ENCODE measurements at regions not wholly inside any gene's neighbourhood (a gene's known extent, or its start where the extent isn't known, plus 50 kb on each side); places are given as distances from the start of the nearest gene placed in this dataset.

- Histone ChIP-seq H3K27me3 (ENCODE audit: insufficient read depth, low read length) (no peaks in the 10 kb centered on the region), H3K79me2 (ENCODE audit: insufficient read depth, low read length) (no peaks in the 10 kb centered on the region), H2AFZ (ENCODE audit: low read length) (no peak overlapping the region), H3K4me1 (ENCODE audit: insufficient read depth, low read length) (no peaks in the 10 kb centered on the region), H4K20me1 (ENCODE audit: insufficient read depth, low read length) (no peaks in the 10 kb centered on the region), H3K4me3 (ENCODE audit: insufficient read depth, low read length) (no peak overlapping the region), H3K4me2 (ENCODE audit: insufficient read depth, low read length) (no peak overlapping the region), H3K9me3 (ENCODE audit: low read depth, low read length) (peaks cover 4% of the 10 kb centered on the region), H3K27ac (ENCODE audit: low read depth, low read length) (no peak overlapping the region), H3K36me3 (ENCODE audit: insufficient read depth, low read length) (no peaks in the 10 kb centered on the region)
- DNase-seq (ENCODE audit: insufficient read length, low spot score, missing footprints): no peak
- TF ChIP-seq, protein P1, sequence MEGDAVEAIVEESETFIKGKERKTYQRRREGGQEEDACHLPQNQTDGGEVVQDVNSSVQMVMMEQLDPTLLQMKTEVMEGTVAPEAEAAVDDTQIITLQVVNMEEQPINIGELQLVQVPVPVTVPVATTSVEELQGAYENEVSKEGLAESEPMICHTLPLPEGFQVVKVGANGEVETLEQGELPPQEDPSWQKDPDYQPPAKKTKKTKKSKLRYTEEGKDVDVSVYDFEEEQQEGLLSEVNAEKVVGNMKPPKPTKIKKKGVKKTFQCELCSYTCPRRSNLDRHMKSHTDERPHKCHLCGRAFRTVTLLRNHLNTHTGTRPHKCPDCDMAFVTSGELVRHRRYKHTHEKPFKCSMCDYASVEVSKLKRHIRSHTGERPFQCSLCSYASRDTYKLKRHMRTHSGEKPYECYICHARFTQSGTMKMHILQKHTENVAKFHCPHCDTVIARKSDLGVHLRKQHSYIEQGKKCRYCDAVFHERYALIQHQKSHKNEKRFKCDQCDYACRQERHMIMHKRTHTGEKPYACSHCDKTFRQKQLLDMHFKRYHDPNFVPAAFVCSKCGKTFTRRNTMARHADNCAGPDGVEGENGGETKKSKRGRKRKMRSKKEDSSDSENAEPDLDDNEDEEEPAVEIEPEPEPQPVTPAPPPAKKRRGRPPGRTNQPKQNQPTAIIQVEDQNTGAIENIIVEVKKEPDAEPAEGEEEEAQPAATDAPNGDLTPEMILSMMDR (IDR thresholded peaks at IDR 0.05; ENCODE audit: extremely low read depth, low read depth, low read length): no peak
Measured at GRCh38 chr12:73531752-73532151, 1005.9 kb upstream of the ATXN7L3B start.

DNA sequence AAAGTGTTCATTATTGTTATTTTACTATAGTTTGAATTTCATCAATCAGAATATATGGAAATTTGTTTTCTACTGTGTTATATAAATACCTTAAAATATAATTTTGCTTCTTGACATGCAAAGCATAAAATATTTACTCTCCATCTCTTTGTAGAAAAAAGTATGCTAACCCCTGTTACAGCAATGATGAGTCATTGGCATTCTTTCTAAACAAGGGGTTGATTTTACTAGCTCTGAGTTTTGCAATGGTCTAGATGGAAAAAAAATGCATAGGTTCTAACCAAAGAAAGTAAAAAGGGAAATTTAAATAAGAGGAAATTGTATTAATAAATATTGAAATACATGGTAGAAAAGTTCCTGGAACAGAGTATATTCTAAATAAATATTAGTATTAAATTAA is 990.2 kb upstream of the ATXN7L3B start:
- Histone ChIP-seq H3K79me2 (ENCODE audit: insufficient read depth, low read length) (no peaks in the 10 kb centered on the region), H3K9me3 (ENCODE audit: low read depth, low read length) (peaks cover 2% of the 10 kb centered on the region), H3K4me2 (ENCODE audit: insufficient read depth, low read length) (no peak overlapping the region), H2AFZ (ENCODE audit: low read length) (no peak overlapping the region), H3K4me1 (ENCODE audit: insufficient read depth, low read length) (no peaks in the 10 kb centered on the region), H3K36me3 (ENCODE audit: insufficient read depth, low read length) (no peaks in the 10 kb centered on the region), H3K27me3 (ENCODE audit: insufficient read depth, low read length) (no peaks in the 10 kb centered on the region), H3K27ac (ENCODE audit: low read depth, low read length) (no peak overlapping the region), H3K4me3 (ENCODE audit: insufficient read depth, low read length) (no peak overlapping the region), H4K20me1 (ENCODE audit: insufficient read depth, low read length) (no peaks in the 10 kb centered on the region)
- DNase-seq (ENCODE audit: insufficient read length, low spot score, missing footprints): no peak
- TF ChIP-seq, protein P1 (IDR thresholded peaks at IDR 0.05; ENCODE audit: extremely low read depth, low read depth, low read length): no peak

- no peaks in the 10 kb centered on the region for H3K36me3 ChIP-seq (ENCODE audit: insufficient read depth, low read length)
Measured at GRCh38 chr12:73585136-73585535, 952.5 kb upstream of the ATXN7L3B start.

DNA sequence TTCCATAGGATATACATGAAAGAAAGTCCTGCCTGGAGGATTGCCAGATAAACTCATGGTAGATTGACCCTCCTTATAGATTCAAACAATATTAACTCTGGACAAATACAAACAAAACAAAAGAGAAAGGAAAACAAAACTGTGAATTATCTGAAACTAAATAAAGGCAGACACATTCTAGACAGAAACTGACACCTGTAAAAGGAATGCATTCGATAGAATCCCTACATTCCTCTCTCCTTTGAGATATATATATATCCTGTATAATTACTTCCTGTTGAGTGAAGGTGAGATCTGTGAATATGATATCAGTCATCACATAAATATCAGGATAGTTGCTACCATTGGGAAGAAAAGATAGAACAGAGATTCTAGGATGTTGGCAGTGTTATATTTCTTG is 948.4 kb upstream of the ATXN7L3B start:
- Histone ChIP-seq H3K4me3 (ENCODE audit: insufficient read depth, low read length) (no peak overlapping the region), H2AFZ (ENCODE audit: low read length) (no peak overlapping the region), H3K36me3 (ENCODE audit: insufficient read depth, low read length) (no peaks in the 10 kb centered on the region), H3K9me3 (ENCODE audit: low read depth, low read length) (no peaks in the 10 kb centered on the region), H3K4me2 (ENCODE audit: insufficient read depth, low read length) (no peak overlapping the region), H4K20me1 (ENCODE audit: insufficient read depth, low read length) (no peaks in the 10 kb centered on the region), H3K79me2 (ENCODE audit: insufficient read depth, low read length) (no peaks in the 10 kb centered on the region), H3K27ac (ENCODE audit: low read depth, low read length) (no peak overlapping the region), H3K27me3 (ENCODE audit: insufficient read depth, low read length) (no peaks in the 10 kb centered on the region), H3K4me1 (ENCODE audit: insufficient read depth, low read length) (no peaks in the 10 kb centered on the region)
- DNase-seq (ENCODE audit: insufficient read length, low spot score, missing footprints): no peak
- TF ChIP-seq, protein P1 (IDR thresholded peaks at IDR 0.05; ENCODE audit: extremely low read depth, low read depth, low read length): no peak

More at GRCh38 chr12:73585136-73585535, 952.5 kb upstream of the ATXN7L3B start:
- Histone ChIP-seq H4K20me1 (ENCODE audit: insufficient read depth, low read length) (no peaks in the 10 kb centered on the region), H3K79me2 (ENCODE audit: insufficient read depth, low read length) (no peaks in the 10 kb centered on the region), H3K4me3 (ENCODE audit: insufficient read depth, low read length) (no peak overlapping the region), H3K4me2 (ENCODE audit: insufficient read depth, low read length) (no peak overlapping the region), H3K27me3 (ENCODE audit: insufficient read depth, low read length) (no peaks in the 10 kb centered on the region), H3K9me3 (ENCODE audit: low read depth, low read length) (no peaks in the 10 kb centered on the region), H3K4me1 (ENCODE audit: insufficient read depth, low read length) (no peaks in the 10 kb centered on the region), H3K27ac (ENCODE audit: low read depth, low read length) (no peak overlapping the region), H2AFZ (ENCODE audit: low read length) (no peak overlapping the region)
- no peak for DNase-seq (ENCODE audit: insufficient read length, low spot score, missing footprints)
- TF ChIP-seq, protein P1 (IDR thresholded peaks at IDR 0.05; ENCODE audit: extremely low read depth, low read depth, low read length): no peak

Data from osteoblast (primary cell).